Spleen (tissue), 7 donors: ENCODE measurements at regions not wholly inside any gene's neighbourhood (a gene's known extent, or its start where the extent isn't known, plus 50 kb on each side); places are given as distances from the start of the nearest gene placed in this dataset.

Experiments
- CTCF ChIP-seq, 11 experiments: fragments of 200-600 bp in 7 of 11; fragments of 450-650 bp in 4 of 11; sonication (generic) in 4 of 11; IDR thresholded peaks in 8 of 11; conservative IDR thresholded peaks in 3 of 11; 1 replicate in 7 of 11; 2 replicates in 4 of 11; pipeline versions ENCODE4 v1.4.0 to v1.8.0; 2016 to 2021; ENCODE audit warnings: antibody characterized with exemption in 11 of 11, inconsistent platforms in 4 of 11, mild to moderate bottlenecking in 1 of 11
- POLR2A ChIP-seq, 3 donors: fragments of 450-650 bp; IDR thresholded peaks; one replicate each; pipeline ENCODE4 v1.5.1; 2017; ENCODE audit warnings: antibody characterized with exemption in 3 of 3, mild to moderate bottlenecking in 1 of 3
- POLR2AphosphoS5 ChIP-seq, 3 donors: sonication (generic); formaldehyde crosslinking; IDR thresholded peaks; one replicate each; pipeline ENCODE4 v1.5.1; 2017; ENCODE audit warnings: antibody characterized with exemption in 3 of 3
- donor health status: DM: no; HTN: no; CAD: no; lungs with moderate emphysema.
- donor health status: DM: no; HTN: no; CAD: no.
- donor health status: DM: no; HTN: no; CAD: no.

- no peak for TF ChIP-seq POLR2A (IDR thresholded peaks at IDR 0.05)
- TF ChIP-seq POLR2AphosphoS5 (IDR thresholded peaks at IDR 0.05) = no peak
- no peak for TF ChIP-seq CTCF (IDR thresholded peaks at IDR 0.05 in 8 of 11, conservative IDR thresholded peaks at IDR 0.05 in 3 of 11)
Measured at GRCh38 chr6:14944593-14944992, 301.3 kb upstream of the JARID2 start.
